ENCODE measurements at regions not wholly inside any gene's neighbourhood (a gene's known extent, or its start where the extent isn't known, plus 50 kb on each side); places are given as distances from the start of the nearest gene placed in this dataset.

DNA sequence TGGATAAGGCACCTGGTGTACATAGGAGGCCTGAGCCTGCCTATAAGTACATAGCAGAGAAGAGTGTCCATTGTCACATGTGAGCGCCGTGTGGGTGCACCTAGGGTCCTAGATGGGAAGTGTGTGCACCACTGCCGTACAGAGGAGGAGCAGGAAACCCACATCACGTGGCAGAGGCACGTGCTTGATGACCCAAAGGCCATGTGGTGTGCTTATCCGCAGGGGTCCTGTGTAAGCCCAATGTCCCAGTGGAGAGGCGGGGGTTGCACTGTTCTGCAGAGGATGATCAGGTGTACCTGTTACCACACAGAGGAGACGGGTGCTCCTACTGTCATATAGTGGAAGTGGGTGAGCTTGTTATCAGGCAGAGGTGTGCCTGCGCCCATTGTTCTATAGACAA lies 354.1 kb upstream of the IRX2 start:
- Histone ChIP-seq H3K4me1 (no peaks in the 10 kb centered on the region), H3K27ac (no peak overlapping the region), H3K4me3 (no peak overlapping the region), H3K36me3 (no peaks in the 10 kb centered on the region), H3K27me3 (no peaks in the 10 kb centered on the region), H3K9me3 (no peaks in the 10 kb centered on the region)
- no peak for TF ChIP-seq CTCF (IDR thresholded peaks at IDR 0.05)
- DNase-seq (ENCODE audit: low spot score in 2 of 2) = no peak
- intact Hi-C loops (cut with DNase I) = no loop called here

GRCh38 chr5:3105172-3105571 lies 353.7 kb upstream of the IRX2 start:
- no peaks in the 10 kb centered on the region for H3K36me3 ChIP-seq
- no peak overlapping the region for H3K27ac ChIP-seq
- H3K9me3 ChIP-seq = no peaks in the 10 kb centered on the region
- no peaks in the 10 kb centered on the region for H3K4me1 ChIP-seq
- DNase-seq (ENCODE audit: low spot score in 2 of 2) = no peak
- H3K4me3 ChIP-seq = no peak overlapping the region
- intact Hi-C loops (cut with DNase I) = no loop called here
- TF ChIP-seq CTCF (IDR thresholded peaks at IDR 0.05) = no peak
- H3K27me3 ChIP-seq = no peaks in the 10 kb centered on the region

DNA sequence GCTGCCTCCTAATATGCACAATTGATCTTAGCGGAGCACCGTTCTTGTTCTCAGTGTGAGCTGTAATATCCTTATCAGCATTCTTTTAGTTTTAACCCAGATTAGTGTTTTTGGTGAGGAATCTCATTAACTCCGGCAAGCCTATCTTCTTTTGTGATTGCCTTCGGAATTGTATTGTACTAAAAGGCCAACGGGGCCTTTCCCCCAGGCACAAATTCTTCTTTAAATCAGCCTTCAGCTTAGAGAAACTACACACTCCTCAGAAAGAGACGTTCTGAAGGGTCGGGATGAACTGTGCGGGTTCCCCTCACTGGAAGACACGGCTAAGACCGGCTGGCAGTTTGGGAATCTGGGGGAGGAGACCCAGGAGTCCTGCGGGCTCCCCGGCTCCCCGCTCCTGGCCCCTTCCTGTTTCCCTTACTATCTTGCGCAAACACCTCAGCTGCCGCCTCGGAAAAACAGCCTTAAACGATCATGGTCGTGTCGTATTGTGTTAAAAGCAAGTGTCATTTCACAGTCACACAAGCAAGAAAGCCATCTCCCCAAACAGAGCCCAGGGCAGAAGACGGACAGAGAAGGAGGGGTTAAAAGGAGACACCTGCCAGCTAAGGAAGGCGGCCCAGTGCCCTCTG lies 353.1 kb upstream of the IRX2 start:
- DNase-seq (ENCODE audit: low spot score in 2 of 2) = no peak
- Histone ChIP-seq H3K4me1 (no peaks in the 10 kb centered on the region), H3K36me3 (no peaks in the 10 kb centered on the region), H3K27me3 (no peaks in the 10 kb centered on the region), H3K27ac (no peak overlapping the region), H3K9me3 (no peaks in the 10 kb centered on the region), H3K4me3 (no peak overlapping the region)
- no peak for TF ChIP-seq CTCF (IDR thresholded peaks at IDR 0.05)
- intact Hi-C loops (cut with DNase I) = no loop called here

GRCh38 chr5:3103262-3103811 lies 351.9 kb upstream of the IRX2 start:
- no peak for TF ChIP-seq CTCF (IDR thresholded peaks at IDR 0.05)
- no peaks in the 10 kb centered on the region for H3K36me3 ChIP-seq
- no peak overlapping the region for H3K27ac ChIP-seq
- intact Hi-C loops (cut with DNase I) = no loop called here
- no peaks in the 10 kb centered on the region for H3K4me1 ChIP-seq
- no peaks in the 10 kb centered on the region for H3K9me3 ChIP-seq
- H3K4me3 ChIP-seq = no peak overlapping the region
- H3K27me3 ChIP-seq = no peaks in the 10 kb centered on the region
- no peak for DNase-seq (ENCODE audit: low spot score in 2 of 2)

GRCh38 chr5:3102531-3102930 lies 351.1 kb upstream of the IRX2 start:
- no peak overlapping the region for H3K27ac ChIP-seq
- intact Hi-C loops (cut with DNase I) = no loop called here
- no peaks in the 10 kb centered on the region for H3K27me3 ChIP-seq
- no peak overlapping the region for H3K4me3 ChIP-seq
- DNase-seq (ENCODE audit: low spot score in 2 of 2) = no peak
- H3K4me1 ChIP-seq = no peaks in the 10 kb centered on the region
- no peak for TF ChIP-seq CTCF (IDR thresholded peaks at IDR 0.05)
- H3K9me3 ChIP-seq = no peaks in the 10 kb centered on the region
- no peaks in the 10 kb centered on the region for H3K36me3 ChIP-seq

- TF ChIP-seq CTCF (IDR thresholded peaks at IDR 0.05) = no peak
- Histone ChIP-seq H3K27me3 (no peaks in the 10 kb centered on the region), H3K27ac (no peak overlapping the region), H3K4me1 (no peaks in the 10 kb centered on the region), H3K36me3 (no peaks in the 10 kb centered on the region), H3K4me3 (no peak overlapping the region), H3K9me3 (no peaks in the 10 kb centered on the region)
- intact Hi-C loops (cut with DNase I) = no loop called here
- DNase-seq (ENCODE audit: low spot score in 2 of 2) = no peak
Observed at GRCh38 chr5:3101561-3101960, 350.1 kb upstream of the IRX2 start.

Measured in ascending aorta (tissue), 2 donors.